ENCODE measurements at regions not wholly inside any gene's neighbourhood (a gene's known extent, or its start where the extent isn't known, plus 50 kb on each side); places are given as distances from the start of the nearest gene placed in this dataset.

DNA sequence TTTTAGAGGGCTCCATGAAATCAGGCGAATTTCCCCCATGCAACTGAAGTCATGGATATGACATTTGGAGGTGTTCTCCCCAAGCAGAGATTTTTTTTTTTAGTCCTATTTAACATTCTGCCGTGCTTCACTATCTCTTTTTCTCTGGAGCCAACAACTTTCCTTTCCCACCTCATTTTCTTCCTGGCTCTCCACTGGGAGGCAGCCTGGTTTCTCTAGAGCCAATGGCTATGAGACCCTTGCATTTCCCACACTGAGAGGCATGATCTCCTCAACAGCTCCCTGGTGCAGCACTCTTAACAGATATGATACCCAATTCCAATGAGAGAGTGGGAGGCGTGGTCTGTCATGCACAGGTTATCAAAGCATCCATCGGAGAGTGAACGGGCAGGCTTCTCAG lies 310.8 kb downstream of the DRD1 start:
- TF ChIP-seq, protein P1, sequence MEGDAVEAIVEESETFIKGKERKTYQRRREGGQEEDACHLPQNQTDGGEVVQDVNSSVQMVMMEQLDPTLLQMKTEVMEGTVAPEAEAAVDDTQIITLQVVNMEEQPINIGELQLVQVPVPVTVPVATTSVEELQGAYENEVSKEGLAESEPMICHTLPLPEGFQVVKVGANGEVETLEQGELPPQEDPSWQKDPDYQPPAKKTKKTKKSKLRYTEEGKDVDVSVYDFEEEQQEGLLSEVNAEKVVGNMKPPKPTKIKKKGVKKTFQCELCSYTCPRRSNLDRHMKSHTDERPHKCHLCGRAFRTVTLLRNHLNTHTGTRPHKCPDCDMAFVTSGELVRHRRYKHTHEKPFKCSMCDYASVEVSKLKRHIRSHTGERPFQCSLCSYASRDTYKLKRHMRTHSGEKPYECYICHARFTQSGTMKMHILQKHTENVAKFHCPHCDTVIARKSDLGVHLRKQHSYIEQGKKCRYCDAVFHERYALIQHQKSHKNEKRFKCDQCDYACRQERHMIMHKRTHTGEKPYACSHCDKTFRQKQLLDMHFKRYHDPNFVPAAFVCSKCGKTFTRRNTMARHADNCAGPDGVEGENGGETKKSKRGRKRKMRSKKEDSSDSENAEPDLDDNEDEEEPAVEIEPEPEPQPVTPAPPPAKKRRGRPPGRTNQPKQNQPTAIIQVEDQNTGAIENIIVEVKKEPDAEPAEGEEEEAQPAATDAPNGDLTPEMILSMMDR (IDR thresholded peaks at IDR 0.05; ENCODE audit: insufficient read depth in 1 of 2, low read depth in 1 of 2, low read length in 1 of 2, severe bottlenecking in 1 of 2, unreplicated experiment in 1 of 2): no peak
- intact Hi-C loops (cut with micrococcal nuclease; ENCODE audit: unreplicated experiment): loop anchor here (2.0 kb wide), 1 partner anchor 324 kb away; no protein-coding TSS in a partner anchor
- Mint-ChIP-seq H3K36me3 (ENCODE audit: insufficient read depth, unreplicated experiment) (no peaks in the 10 kb centered on the region), H3K27ac (ENCODE audit: unreplicated experiment) (no peak overlapping the region), H3K4me1 (ENCODE audit: low read depth, unreplicated experiment) (no peaks in the 10 kb centered on the region), H3K4me3 (ENCODE audit: unreplicated experiment) (no peak overlapping the region), H3K9me3 (ENCODE audit: unreplicated experiment) (peaks cover 10% of the 10 kb centered on the region), H3K27me3 (ENCODE audit: insufficient read depth, unreplicated experiment) (peaks cover 3% of the 10 kb centered on the region)
- no TSS peak for BruUV-seq (replicated peaks)
- Histone ChIP-seq H3K27me3 (replicated peaks; ENCODE audit: control insufficient read depth, insufficient read depth, low read length) (no peaks in the 10 kb centered on the region), H3K4me3 (ENCODE audit: low read depth, low read length) (no peak overlapping the region), H3K9me3 (no peaks in the 10 kb centered on the region), H3K4me1 (no peaks in the 10 kb centered on the region), H3K36me3 (ENCODE audit: control insufficient read depth, insufficient read depth, low read length) (no peaks in the 10 kb centered on the region)
- ChIA-PET POLR2A (no interaction called here), CTCF (interaction anchor here (1.6 kb wide), 1 partner anchor 332 kb away, joined by 4 read pairs; no protein-coding TSS in a partner anchor)
- peak in 1 of 2 experiments; percentile 10 for DNase-seq

DNA sequence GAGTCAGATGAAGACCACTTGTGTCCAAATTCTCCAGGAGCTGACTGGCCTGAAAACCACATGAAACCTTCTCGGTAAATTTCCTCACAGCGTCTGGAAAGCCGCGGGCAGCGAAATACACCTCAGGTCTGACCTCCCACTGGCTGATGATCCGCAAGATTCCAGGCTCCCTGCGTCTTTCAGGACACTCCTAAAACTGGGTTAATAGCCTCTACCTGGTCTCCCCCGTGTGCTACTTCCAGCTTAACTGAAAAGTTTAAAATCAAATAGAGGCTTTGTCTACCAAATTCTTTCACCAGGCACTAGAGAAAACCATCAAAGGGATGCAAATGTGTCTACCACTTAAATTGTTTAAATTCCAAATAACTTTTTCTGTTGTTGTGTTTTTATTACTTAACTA lies 312.6 kb downstream of the DRD1 start:
- intact Hi-C loops (cut with micrococcal nuclease; ENCODE audit: unreplicated experiment): no loop called here
- no peaks in the 10 kb centered on the region for H3K4me1 Mint-ChIP-seq (ENCODE audit: low read depth, unreplicated experiment)
- no peak overlapping the region for H3K27ac Mint-ChIP-seq (ENCODE audit: unreplicated experiment)
- no peaks in the 10 kb centered on the region for H3K9me3 ChIP-seq
- CTCF ChIA-PET: no interaction called here
- no peak for DNase-seq
- H3K27me3 Mint-ChIP-seq (ENCODE audit: insufficient read depth, unreplicated experiment): peaks cover 3% of the 10 kb centered on the region
- POLR2A ChIA-PET: no interaction called here
- H3K4me3 ChIP-seq (ENCODE audit: low read depth, low read length): no peak overlapping the region
- TF ChIP-seq, protein P1 (IDR thresholded peaks at IDR 0.05; ENCODE audit: insufficient read depth in 1 of 2, low read depth in 1 of 2, low read length in 1 of 2, severe bottlenecking in 1 of 2, unreplicated experiment in 1 of 2): no peak
- no peaks in the 10 kb centered on the region for H3K4me1 ChIP-seq
- no peak overlapping the region for H3K4me3 Mint-ChIP-seq (ENCODE audit: unreplicated experiment)
- peaks cover 10% of the 10 kb centered on the region for H3K9me3 Mint-ChIP-seq (ENCODE audit: unreplicated experiment)
- H3K36me3 Mint-ChIP-seq (ENCODE audit: insufficient read depth, unreplicated experiment): no peaks in the 10 kb centered on the region
- H3K36me3 ChIP-seq (ENCODE audit: control insufficient read depth, insufficient read depth, low read length): no peaks in the 10 kb centered on the region
- no TSS peak for BruUV-seq (replicated peaks)
- no peaks in the 10 kb centered on the region for H3K27me3 ChIP-seq (replicated peaks; ENCODE audit: control insufficient read depth, insufficient read depth, low read length)

DNA sequence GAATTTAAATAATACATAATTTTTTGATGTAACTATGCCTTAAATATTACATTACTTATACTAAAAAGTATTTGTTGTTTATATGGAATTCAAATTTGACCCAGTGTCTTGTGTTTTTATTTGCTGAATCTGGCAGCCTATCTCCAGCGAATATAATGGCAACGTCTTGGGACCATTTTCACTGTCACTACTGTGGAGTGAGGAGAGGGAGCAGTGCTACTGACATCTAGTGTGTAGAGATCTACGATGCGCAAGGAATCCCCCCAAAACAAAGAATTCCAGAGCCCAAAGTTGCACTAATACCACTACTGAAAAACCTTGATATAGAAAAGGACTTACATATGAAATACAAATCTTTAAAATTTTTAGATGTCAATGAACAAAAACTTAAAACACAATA lies 314.4 kb downstream of the DRD1 start:
- TF ChIP-seq, protein P1 (IDR thresholded peaks at IDR 0.05; ENCODE audit: insufficient read depth in 1 of 2, low read depth in 1 of 2, low read length in 1 of 2, severe bottlenecking in 1 of 2, unreplicated experiment in 1 of 2): no peak
- Mint-ChIP-seq H3K9me3 (ENCODE audit: unreplicated experiment) (no peaks in the 10 kb centered on the region), H3K27ac (ENCODE audit: unreplicated experiment) (no peak overlapping the region), H3K27me3 (ENCODE audit: insufficient read depth, unreplicated experiment) (peaks cover 3% of the 10 kb centered on the region), H3K4me1 (ENCODE audit: low read depth, unreplicated experiment) (no peaks in the 10 kb centered on the region), H3K36me3 (ENCODE audit: insufficient read depth, unreplicated experiment) (no peaks in the 10 kb centered on the region), H3K4me3 (ENCODE audit: unreplicated experiment) (no peak overlapping the region)
- Histone ChIP-seq H3K4me3 (ENCODE audit: low read depth, low read length) (no peak overlapping the region), H3K36me3 (ENCODE audit: control insufficient read depth, insufficient read depth, low read length) (no peaks in the 10 kb centered on the region), H3K4me1 (no peaks in the 10 kb centered on the region), H3K9me3 (no peaks in the 10 kb centered on the region), H3K27me3 (replicated peaks; ENCODE audit: control insufficient read depth, insufficient read depth, low read length) (no peaks in the 10 kb centered on the region)
- POLR2A ChIA-PET: no interaction called here
- no TSS peak for BruUV-seq (replicated peaks)
- no peak for DNase-seq
- intact Hi-C loops (cut with micrococcal nuclease; ENCODE audit: unreplicated experiment): no loop called here
- CTCF ChIA-PET: no interaction called here
